Natural killer cell (primary cell): ENCODE measurements at regions not wholly inside any gene's neighbourhood (a gene's known extent, or its start where the extent isn't known, plus 50 kb on each side); places are given as distances from the start of the nearest gene placed in this dataset.

Experiments used
- ATAC-seq, 3 donors: fragments of 150-1000 bp in 2 of 3; fragments of 200-7000 bp in 1 of 3; cut with Tn5 transposase; 1 replicate in 1 of 3; 2 replicates in 2 of 3; pipeline ENCODE4 v1.10.0; 2021; ENCODE audit warnings: mild to moderate bottlenecking in 2 of 3, moderate library complexity in 2 of 3
- DNase-seq, 2 donors: peaks; one replicate each; pipeline versions ENCODE4 v3.0.0 to v3.0.0-alpha.2; 2013 to 2021; ENCODE audit warnings: mixed read lengths in 1 of 2
- H3K27ac ChIP-seq: one replicate; pipeline ENCODE4 v1.5.1; 2013; ENCODE audit warnings: mild to moderate bottlenecking, low read length
- H3K27me3 ChIP-seq: one replicate; pipeline ENCODE4 v1.6.1; 2013; ENCODE audit warnings: low read length; ENCODE audit not compliant: control insufficient read depth, insufficient read depth
- H3K36me3 ChIP-seq: one replicate; pipeline ENCODE4 v1.6.1; 2013; ENCODE audit warnings: low read length; ENCODE audit not compliant: control insufficient read depth, insufficient read depth
- H3K4me1 ChIP-seq: one replicate; pipeline ENCODE4 v1.6.1; 2013; ENCODE audit warnings: low read length; ENCODE audit not compliant: control insufficient read depth, insufficient read depth
- H3K4me3 ChIP-seq: one replicate; pipeline ENCODE4 v1.5.1; 2013; ENCODE audit warnings: low read length
- H3K9me3 ChIP-seq: one replicate; pipeline ENCODE4 v1.6.1; 2013; ENCODE audit warnings: low read length; ENCODE audit not compliant: control insufficient read depth, insufficient read depth
- H3K27ac Mint-ChIP-seq, 2 donors: one replicate each; pipeline ENCODE4 v1.8.0; 2022; ENCODE audit warnings: mild to moderate bottlenecking in 2 of 2, mixed read lengths in 2 of 2, moderate library complexity in 1 of 2
- H3K27me3 Mint-ChIP-seq, 2 donors: one replicate each; pipeline ENCODE4 v1.8.0; 2022; ENCODE audit warnings: low read depth in 2 of 2, mixed read lengths in 2 of 2
- H3K36me3 Mint-ChIP-seq: one replicate; pipeline ENCODE4 v1.8.0; 2022; ENCODE audit warnings: mixed read lengths
- H3K4me1 Mint-ChIP-seq, 2 donors: one replicate each; pipeline ENCODE4 v1.8.0; 2022; ENCODE audit warnings: mixed read lengths in 2 of 2
- H3K4me3 Mint-ChIP-seq: one replicate; pipeline ENCODE4 v1.8.0; 2022; ENCODE audit warnings: mild to moderate bottlenecking, moderate library complexity, mixed read lengths
- H3K9me3 Mint-ChIP-seq, 2 donors: one replicate each; pipeline ENCODE4 v1.8.0; 2022; ENCODE audit warnings: mixed read lengths in 2 of 2
- WGBS: methylation state at CpG from one replicate; pipeline ENCODE4 v1.1.7; 2013; ENCODE audit warnings: missing lambda C conversion rate; ENCODE audit not compliant: insufficient coverage; 5-methylcytosine and 5-hydroxymethylcytosine counted together
- intact Hi-C: fragments of 100-400 bp; cut with micrococcal nuclease; formaldehyde crosslinking; loops from one replicate; pipeline ENCODE4 v1.14.2; 2022
- TF ChIP-seq, protein P1 (sequence below): fragments of 200-600 bp; IDR thresholded peaks from one replicate; pipeline ENCODE4 v1.8.0; 2022; ENCODE audit warnings: antibody characterized with exemption

- no peak overlapping the region for H3K4me3 ChIP-seq
- TF ChIP-seq, protein P1, sequence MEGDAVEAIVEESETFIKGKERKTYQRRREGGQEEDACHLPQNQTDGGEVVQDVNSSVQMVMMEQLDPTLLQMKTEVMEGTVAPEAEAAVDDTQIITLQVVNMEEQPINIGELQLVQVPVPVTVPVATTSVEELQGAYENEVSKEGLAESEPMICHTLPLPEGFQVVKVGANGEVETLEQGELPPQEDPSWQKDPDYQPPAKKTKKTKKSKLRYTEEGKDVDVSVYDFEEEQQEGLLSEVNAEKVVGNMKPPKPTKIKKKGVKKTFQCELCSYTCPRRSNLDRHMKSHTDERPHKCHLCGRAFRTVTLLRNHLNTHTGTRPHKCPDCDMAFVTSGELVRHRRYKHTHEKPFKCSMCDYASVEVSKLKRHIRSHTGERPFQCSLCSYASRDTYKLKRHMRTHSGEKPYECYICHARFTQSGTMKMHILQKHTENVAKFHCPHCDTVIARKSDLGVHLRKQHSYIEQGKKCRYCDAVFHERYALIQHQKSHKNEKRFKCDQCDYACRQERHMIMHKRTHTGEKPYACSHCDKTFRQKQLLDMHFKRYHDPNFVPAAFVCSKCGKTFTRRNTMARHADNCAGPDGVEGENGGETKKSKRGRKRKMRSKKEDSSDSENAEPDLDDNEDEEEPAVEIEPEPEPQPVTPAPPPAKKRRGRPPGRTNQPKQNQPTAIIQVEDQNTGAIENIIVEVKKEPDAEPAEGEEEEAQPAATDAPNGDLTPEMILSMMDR: no peak
- intact Hi-C loops: no loop called here
- Mint-ChIP-seq H3K36me3 (peaks cover 15% of the 10 kb centered on the region), H3K4me3 (no peak overlapping the region), H3K4me1 (no peaks in the 10 kb centered on the region), H3K27me3 (no peaks in the 10 kb centered on the region), H3K9me3 (peaks cover 8 to 14% of the 10 kb centered on the region in 2 donors), H3K27ac (no peak overlapping the region)
- H3K27me3 ChIP-seq: no peaks in the 10 kb centered on the region
- H3K36me3 ChIP-seq: no peaks in the 10 kb centered on the region
- no peaks in the 10 kb centered on the region for H3K9me3 ChIP-seq
- no peak overlapping the region for H3K27ac ChIP-seq
- ATAC-seq: no peak
- H3K4me1 ChIP-seq: no peaks in the 10 kb centered on the region
- no peak for DNase-seq
- WGBS: 86% methylated on average over 5 of the region's 5 CpGs
Observed at GRCh38 chr1:208717525-208717924, 473.3 kb upstream of the PLXNA2 start.

DNA sequence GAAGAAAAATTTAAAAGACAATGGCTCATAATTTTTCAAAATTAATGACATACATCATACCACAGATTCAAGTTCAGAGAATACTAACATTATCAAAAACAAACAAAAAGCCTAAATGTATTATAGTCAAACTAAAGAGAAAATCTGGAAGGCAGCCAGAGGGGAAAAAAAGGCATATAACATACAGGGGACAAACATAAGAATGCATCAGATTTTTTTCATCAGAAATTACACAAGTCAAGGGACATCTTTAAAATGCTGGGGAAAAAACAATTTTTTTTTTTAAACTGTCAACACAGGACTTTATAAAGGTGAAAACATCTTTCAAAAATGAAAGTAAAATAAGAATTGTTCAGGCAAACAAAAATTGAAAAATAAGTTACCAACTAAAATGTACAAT lies 478.4 kb upstream of the PLXNA2 start:
- H3K27ac ChIP-seq: no peak overlapping the region
- TF ChIP-seq, protein P1: no peak
- H3K4me3 Mint-ChIP-seq: no peak overlapping the region
- no peaks in the 10 kb centered on the region for H3K36me3 ChIP-seq
- no peaks in the 10 kb centered on the region for H3K27me3 Mint-ChIP-seq
- H3K27me3 ChIP-seq: no peaks in the 10 kb centered on the region
- H3K4me3 ChIP-seq: no peak overlapping the region
- peaks cover 17% of the 10 kb centered on the region for H3K36me3 Mint-ChIP-seq
- DNase-seq (no peak), ATAC-seq (no peak)
- intact Hi-C loops: no loop called here
- H3K27ac Mint-ChIP-seq: no peak overlapping the region
- no peaks in the 10 kb centered on the region for H3K9me3 ChIP-seq
- H3K9me3 Mint-ChIP-seq: peaks cover 8 to 15% of the 10 kb centered on the region in 2 donors
- no peaks in the 10 kb centered on the region for H3K4me1 ChIP-seq
- H3K4me1 Mint-ChIP-seq: no peaks in the 10 kb centered on the region

DNA sequence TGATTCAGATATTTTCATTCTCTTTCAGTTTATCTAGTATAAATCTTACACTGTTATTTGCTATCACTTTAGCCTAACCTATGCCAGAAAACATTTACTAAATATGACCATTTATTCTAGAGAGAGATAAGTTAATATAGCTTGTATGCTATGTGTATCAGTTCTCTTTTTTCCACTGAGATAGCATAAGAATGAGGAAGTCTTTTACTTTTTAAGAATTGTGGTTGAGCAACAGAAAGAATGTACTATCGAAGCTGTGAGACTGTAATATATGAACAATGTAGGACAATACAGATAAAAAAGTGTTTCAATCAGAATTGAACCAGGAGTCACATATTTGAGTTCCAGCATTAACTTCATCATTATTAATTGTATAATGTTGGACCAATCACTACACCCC lies 479.9 kb upstream of the PLXNA2 start:
- TF ChIP-seq, protein P1: no peak
- Histone ChIP-seq H3K36me3 (no peaks in the 10 kb centered on the region), H3K4me3 (no peak overlapping the region), H3K9me3 (no peaks in the 10 kb centered on the region), H3K4me1 (no peaks in the 10 kb centered on the region), H3K27me3 (no peaks in the 10 kb centered on the region), H3K27ac (no peak overlapping the region)
- H3K36me3 Mint-ChIP-seq: peaks cover 17% of the 10 kb centered on the region
- DNase-seq (no peak), ATAC-seq (no peak)
- 0% methylated on average over 1 of the region's 1 CpG for WGBS
- no peak overlapping the region for H3K4me3 Mint-ChIP-seq
- no peak overlapping the region for H3K27ac Mint-ChIP-seq
- intact Hi-C loops: no loop called here
- H3K4me1 Mint-ChIP-seq: no peaks in the 10 kb centered on the region
- H3K27me3 Mint-ChIP-seq: no peaks in the 10 kb centered on the region
- peaks cover 5 to 11% of the 10 kb centered on the region in 2 donors for H3K9me3 Mint-ChIP-seq

GRCh38 chr1:208728815-208729214 lies 484.6 kb upstream of the PLXNA2 start:
- WGBS: 90% methylated on average over 1 of the region's 1 CpG
- no peaks in the 10 kb centered on the region for H3K36me3 Mint-ChIP-seq
- H3K27ac Mint-ChIP-seq: no peak overlapping the region
- no peak overlapping the region for H3K4me3 ChIP-seq
- DNase-seq (no peak), ATAC-seq (no peak)
- H3K27me3 Mint-ChIP-seq: no peaks in the 10 kb centered on the region
- H3K27ac ChIP-seq: no peak overlapping the region
- intact Hi-C loops: no loop called here
- H3K9me3 ChIP-seq: no peaks in the 10 kb centered on the region
- no peaks in the 10 kb centered on the region for H3K36me3 ChIP-seq
- peaks cover 7 to 12% of the 10 kb centered on the region in 2 donors for H3K4me1 Mint-ChIP-seq
- no peaks in the 10 kb centered on the region for H3K27me3 ChIP-seq
- no peaks in the 10 kb centered on the region for H3K4me1 ChIP-seq
- H3K4me3 Mint-ChIP-seq: no peak overlapping the region
- TF ChIP-seq, protein P1: no peak
- H3K9me3 Mint-ChIP-seq: no peaks in the 10 kb centered on the region
